CD4-positive, alpha-beta T cell treated with Interferon gamma for 1 hour (primary cell): ENCODE measurements at regions not wholly inside any gene's neighbourhood (a gene's known extent, or its start where the extent isn't known, plus 50 kb on each side); places are given as distances from the start of the nearest gene placed in this dataset.
"Not testable (repeated sequence)": the region's sequence is repeated elsewhere in the genome, so short reads cannot be mapped to it uniquely, and the experiment has no call there.

Experiments
- DNase-seq: peaks from one replicate; pipeline ENCODE4 v3.0.0-alpha.2; 2020

DNA sequence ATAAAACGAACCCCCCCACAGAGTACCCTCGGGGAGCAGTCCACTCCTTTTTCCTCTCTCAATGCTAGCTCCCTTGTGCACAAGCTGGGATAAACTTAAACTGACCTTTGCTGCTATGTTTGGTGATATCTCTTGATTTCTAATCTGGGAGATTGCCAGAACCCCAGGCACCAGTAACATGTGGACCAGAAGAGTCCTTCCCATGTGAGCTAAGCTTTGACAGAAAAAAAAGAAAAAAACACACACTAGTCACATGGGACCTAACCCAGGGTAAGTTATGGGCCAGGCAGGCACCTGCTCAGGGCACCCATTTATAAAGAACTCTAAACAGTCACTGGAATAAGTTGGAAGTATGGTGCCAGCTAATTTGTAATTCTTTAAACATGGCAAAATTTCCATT lies 242.6 kb downstream of the EN1 start:
- DNase-seq = no peak

DNA sequence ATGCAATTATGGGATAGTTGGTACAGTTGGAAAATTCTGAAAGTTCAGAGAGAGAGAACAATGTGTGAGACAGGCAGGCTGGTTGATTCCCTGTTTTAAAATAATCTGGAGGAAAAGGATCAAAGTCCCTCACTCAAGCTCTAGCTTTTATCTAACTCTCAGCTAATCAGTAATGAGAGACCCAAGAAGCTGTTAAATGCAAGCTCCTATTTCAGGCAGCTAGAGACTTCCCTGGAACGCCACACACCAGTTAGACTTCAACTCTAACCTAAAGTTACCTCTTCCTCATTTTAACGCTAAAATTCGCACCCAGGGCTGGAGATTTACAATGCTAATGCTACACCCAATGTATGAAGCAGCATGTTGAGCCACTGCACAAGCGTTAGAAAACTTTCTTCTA lies 243.1 kb downstream of the EN1 start:
- no peak for DNase-seq

DNA sequence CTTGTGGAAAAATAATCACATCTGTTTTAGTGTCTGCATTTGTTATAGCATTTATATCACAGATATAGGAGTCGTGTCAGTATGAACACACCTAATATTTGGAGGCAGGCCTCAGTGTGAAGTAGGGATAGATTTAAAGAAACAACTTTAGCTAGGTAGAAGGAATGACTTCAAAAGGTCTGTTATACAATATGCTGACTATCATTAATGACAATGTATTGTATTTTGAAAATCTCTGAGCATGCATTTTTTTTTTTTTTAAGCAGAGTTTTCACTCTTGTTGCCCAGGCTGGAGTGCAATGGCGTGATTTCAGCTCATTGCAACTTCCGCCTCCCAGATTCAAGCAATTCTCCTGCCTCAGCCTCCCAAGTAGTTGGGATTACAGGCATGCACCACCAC lies 248.3 kb downstream of the EN1 start:
- no peak for DNase-seq

DNA sequence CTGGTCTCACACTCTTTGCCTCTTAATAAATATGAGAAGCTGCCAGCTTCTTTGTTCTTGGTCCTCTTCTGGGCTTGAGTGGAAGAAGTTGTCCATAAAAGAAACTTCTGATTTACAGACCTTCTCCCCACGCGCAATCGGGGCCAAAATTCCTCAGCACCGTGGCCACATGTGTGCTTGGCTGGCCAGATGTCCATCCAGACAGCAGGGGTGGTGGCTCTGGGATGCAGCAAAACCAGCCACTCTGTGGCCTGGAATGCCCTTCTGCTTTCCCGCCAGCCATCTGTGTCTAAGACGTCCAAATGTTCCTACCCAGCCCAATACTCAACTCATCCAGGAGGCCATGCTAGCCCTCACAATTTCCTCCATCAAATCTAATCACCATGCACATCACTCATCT lies 250.8 kb downstream of the EN1 start:
- no peak for DNase-seq

DNA sequence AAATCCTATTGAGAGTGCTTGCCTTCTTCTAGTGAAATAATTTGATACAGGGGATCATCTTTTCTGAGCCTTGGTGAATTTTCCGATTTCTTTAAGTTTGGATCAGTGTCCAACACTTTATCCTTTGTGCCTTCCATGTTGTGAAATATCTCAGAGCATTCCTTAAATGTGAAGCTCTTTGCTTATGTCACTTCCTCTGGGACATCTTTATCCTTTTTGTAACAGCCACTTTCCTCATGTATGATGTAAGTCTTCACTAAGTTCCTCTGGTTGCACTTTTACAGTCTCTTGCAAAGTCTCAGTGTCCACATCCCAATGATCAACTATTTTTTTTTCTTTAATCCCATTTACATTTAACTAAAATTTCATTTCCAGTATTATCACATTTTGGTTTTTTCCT lies 254.2 kb downstream of the EN1 start:
- no peak for DNase-seq

DNA sequence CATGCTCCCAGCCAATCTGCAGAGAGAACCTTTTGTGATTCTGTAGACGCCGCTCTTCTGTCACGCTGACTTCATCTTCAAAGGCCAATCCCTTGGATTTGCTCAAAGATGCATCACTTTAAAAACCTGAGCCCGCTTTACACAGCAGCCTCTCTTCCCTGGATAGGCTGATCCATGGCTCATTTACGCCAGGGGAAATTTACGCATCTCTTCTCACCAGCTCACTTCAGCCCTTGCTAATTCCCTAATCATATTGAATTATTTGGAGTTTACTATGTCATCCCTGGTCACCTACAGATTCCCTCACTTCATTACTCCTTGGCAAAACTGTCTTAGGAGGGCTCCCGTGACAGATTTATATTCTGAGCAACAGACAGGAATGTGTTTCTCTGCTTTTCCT lies 256.2 kb downstream of the EN1 start:
- DNase-seq = no peak

DNA sequence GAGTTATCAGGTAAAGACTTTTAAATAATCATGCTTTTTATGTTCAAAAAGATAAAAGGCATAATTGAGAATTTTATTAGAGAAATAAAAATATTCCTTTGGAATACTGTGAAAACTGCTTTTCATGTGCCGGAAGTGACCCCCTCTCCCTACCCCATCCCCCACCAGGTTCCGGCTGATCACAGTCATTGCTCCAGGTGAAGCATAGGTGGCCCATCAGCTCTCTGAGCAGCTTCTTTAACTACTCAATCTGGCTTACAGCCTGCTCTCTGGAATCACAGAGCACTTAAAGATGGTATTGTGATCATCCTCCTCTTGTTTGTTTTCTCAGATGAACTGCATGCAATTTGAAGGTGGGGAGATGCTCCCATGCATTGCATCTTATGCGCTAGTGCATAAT lies 257.7 kb downstream of the EN1 start:
- no peak for DNase-seq

DNA sequence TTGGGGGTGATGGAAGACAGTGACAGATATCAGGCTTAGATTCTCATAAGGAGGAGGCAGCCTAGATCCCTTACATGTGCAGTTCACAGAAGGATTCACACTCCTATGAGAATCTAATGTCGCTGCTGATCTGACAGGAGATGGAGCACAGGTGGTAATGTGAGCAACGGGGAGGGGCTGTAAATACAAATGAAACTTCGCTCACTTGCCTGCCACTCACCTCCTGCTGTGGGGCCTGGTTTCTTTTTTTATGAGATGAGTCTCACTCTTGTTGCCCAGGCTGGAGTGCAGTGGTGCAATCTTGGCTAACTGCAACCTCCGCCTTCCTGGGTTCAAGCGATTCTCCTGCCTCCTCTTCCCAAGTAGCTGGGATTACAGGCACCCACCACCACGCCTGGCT lies 258.6 kb downstream of the EN1 start:
- DNase-seq = no peak

DNA sequence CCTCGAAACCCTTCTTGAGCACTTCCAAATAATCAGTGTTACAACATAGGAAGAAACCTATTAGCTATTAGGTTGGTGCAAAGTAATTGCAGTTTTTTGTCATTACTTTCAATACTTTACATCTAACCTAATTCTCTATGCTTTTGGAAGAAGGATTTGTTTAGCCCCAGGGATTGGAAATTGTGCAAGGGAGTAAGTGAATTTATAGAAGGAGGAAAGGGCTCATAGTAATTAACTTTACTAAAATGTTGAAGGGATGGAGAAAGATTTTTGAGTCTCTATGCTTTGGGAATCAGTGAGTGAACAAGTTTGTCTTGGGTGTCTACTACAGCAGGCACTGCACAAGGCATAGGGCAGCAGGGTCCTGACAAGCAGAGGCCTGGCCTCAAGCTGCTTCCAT lies 261.1 kb downstream of the EN1 start:
- DNase-seq = no peak

DNA sequence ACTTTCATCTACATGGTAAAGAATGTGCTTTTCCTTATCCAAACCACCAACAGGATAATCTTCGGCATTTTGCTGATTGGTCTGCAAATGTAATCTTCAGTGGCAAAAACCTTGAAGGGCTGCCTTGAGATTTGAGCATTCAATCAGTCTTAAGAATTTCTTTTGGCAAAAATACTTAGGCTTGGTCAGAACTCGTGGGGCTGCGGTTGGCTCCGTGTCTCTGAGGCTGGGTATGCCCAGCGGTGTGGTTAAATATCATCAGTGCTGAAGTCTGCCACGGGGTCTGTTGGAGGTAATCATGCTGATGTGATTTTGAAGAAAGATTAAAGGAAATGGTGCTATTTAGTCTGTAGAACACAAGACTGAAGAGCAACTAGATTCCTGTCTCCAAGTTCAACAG lies 262.6 kb downstream of the EN1 start:
- DNase-seq = no peak

DNA sequence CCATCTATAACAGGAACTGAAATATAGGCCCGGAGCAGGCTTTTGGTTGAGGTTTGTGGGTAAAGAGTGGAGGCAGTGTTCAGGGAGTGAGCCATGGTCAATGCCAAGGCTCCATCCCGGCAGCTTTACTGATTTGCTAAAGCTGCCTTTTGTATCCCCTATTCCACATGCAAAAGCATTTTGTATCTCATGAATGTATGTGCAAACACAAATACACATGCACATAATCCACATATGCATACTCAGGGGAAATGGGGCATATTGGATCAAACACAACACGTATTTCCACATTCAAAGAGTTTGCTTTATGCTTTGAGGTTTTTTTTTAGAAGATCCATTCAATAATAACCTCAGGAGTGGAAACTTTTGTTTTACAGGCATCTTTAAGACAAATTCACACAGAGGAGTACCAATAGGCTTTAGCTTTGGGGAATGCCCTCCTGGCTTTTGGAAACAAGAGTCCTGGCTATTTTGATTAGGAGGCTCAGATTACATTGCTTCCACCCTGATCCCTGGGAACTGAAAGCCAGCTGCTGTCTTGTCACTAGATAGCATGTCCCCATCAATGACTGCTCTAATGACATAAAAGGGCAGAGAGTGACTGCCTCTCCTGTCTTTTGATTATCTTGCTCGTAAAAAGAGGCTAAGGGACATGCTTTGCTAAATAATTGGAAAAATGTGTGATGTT lies 263.2 kb downstream of the EN1 start:
- no peak for DNase-seq

DNA sequence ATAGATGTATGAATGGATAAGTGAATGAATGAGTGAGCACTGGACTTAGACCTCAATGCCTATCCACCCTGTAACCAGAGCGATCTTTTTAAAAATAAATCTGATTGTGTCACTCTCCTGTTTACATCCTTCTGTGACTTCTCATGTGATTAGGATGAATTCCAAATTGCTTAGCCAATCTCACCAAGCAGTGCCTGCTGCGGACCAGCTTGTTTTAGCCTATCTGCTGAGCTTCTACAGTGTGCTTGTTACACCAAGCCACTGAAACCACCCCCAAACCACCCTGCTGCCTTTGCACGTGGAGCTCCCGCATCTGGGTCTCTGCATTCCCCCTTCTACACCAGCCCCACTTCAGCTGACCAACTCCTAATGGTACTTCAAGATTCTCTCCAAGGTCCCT lies 265.4 kb downstream of the EN1 start:
- DNase-seq = no peak

DNA sequence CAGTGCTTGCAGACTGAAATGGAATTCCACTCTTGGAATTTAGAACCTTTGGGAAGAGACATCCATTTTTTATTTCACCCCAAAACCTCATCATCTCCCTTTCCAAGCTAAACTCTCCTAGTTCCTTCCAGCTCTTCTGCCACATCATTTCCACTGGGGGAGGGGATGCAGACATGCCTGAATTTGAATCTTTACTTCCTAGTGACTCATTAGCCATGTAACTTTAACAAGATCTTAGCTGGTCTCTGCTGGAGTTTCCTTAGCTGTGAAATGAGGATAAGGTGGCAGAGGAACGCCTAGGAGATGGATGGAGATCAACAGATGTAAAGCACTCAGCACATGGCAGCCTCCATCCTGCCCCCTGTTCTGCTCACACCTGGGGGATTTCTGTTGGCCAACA lies 266.8 kb downstream of the EN1 start:
- DNase-seq = no peak

DNA sequence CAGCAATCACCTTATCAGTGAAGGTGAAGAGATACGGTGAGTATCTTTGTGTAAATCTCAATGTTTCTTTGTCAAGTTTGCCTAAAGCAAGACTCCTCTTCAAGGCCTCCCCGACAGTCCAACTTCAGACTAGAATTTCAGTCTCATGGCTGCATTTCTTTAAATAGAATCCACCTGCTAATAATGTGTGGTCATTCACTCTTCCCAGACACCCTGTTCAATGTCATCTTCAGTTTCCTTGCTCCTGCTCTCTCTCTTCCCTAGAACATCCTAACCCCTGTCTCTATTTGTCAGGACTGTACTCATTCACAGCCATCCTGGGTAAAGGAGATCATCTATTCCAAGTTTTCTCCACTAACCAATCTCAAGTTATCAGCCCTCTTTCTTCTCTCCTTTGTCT lies 267.3 kb downstream of the EN1 start:
- no peak for DNase-seq

DNA sequence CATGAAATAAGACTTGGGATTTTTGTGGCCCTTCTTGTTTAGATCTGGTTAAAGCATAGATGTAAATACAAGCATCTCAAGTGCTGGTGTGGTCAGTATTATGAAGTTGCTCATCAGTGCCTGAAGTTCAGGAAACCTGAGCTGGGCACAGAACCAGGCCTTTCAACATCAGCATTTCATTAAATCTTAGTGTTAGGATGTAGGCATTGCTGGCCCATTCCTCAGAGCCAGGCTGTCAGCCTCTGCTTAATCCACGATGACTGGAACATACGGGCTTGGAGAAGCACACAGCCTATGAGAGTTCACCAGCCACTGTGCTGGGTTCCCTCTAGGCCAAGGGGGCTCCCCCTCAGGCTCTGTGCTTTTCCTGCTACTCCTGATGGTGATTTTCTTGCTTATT lies 270.2 kb downstream of the EN1 start:
- DNase-seq = no peak

DNA sequence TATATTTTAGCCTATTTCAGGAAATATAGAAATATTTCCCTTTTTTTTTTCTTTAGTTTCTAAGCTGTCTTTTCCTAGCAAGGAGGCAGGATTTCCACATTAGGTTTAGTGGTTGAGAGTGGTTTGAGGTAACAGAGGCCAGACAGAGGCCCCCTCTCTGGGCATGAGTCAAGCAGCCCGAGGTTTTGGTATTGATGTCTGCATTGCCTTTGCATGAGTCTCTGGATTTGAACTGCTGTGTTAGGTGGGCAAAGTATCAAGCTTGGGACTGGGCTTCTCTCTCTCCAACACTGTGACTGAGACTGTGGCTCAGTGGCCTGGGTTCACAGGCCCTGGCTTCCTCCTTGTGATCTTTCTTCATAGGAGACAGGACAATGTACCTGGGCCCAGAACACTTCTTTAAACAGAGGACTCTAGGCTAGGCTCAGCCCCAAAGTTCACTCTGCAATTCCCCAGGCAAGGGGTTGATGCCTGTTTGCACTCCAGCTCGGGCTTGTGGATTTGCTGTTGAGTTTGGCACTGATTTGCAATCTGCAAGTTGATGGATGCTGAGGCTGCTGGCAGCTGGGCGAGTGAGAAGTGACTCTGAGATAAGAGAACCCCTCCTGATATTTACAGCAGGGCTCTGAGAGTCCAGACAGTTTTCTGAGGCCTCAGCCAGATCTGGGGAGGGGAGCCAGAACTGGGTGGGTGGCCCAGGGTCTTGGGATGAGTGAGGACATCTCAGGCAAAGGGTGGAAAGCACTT lies 271.2 kb downstream of the EN1 start:
- no peak for DNase-seq

DNA sequence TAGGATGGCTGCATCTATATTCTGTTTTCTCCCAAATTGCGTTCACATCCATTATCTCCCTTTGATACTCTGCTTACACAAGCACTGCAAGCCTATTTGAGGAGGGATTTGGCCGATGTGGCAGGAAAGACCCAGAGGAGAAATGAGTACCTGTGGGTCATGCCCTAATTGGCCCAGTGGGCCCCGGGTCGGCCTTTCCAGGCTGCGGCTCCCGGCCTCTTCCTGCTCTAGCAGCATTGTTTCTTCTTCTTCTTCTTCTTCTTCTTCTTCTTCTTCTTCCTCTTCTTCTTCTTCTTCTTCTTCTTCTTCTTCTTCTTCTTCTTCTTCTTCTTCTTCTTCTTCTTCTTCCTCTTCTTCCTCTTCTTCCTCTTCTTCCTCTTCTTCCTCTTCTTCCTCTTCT lies 275.1 kb downstream of the EN1 start:
- not testable (repeated sequence) for DNase-seq

DNA sequence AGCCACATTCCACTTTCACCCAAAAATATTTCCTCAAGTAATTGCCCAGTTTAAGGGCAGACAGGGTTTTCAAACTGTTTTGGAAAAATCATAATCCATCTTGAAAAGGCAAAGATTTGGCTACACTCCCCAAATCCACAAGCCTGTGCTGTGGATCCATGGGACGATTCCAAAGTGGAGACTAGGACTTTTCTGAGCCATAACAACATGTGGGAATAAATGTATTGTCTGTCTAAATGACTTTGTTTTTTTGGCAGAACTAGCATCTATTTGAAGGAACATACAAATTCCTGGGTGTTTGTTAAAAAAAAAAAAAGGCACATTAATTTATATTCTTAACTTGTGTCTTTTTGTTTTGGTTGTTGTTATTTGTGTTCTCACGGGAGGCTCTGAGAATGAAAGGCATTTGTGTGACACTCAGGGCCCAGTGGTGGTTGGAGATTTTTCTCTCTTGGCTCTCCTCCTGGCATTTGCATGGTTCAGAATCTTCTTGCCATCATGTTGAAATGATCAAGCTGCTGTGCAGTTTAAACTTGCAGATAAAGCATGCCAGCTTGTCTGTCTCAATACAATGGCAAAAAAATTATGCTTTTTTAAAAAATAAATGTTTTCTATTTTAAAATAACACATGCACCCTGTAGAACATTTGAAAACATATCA lies 277.4 kb downstream of the EN1 start:
- no peak for DNase-seq

DNA sequence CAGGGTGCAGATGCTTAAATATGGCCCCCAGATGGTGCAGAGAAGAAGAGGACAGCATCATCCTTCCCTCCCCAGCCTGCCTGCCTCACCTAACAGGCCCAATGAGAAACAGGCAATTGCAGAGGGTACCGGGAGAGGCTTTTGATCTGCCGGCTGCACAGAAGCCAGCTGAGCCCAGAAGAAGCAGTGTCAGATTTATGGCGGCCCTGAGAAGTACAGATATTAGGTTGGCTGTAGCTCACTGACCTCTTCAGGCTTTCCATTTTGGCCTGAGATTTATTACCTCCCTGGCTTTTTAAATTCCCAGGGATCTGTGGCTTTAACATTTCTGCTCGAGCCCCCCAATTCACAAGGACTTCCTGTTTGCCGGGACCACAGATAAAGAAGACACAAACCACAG lies 278.7 kb downstream of the EN1 start:
- DNase-seq = no peak

DNA sequence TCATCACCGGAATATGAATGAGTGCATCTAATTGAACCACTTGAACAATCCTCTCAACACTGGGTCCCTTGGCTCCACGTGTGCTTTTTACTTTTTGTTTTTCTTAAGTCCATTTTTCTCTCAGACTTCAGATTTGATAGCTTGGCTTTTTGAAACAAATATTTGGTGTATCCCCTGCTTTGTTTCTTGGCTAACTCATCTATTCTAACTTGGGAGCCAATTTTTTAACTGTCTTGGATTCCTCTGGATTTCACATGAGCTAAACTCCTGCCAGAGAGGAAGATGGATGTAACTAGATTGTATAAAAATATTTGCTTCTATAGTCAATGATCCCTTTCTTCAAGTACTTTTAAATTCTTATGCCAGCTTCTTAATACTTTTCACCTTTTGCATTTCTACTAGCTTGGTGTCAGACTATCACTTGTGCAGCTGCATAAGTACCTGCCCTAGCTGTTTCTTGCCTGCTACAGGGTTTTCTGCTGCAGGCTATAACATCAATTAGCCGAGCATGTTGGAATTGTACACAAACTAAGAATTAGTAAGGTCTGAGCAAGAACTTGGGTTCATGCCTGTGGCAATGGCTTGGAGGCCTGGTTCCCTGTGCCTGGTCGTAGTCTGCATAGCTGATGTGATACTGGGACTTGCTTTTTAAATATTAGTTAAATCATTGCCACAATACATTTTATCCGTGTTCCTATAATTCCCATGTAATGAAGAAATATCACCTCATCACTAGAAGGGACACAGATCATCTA lies 281.5 kb downstream of the EN1 start:
- DNase-seq = no peak

DNA sequence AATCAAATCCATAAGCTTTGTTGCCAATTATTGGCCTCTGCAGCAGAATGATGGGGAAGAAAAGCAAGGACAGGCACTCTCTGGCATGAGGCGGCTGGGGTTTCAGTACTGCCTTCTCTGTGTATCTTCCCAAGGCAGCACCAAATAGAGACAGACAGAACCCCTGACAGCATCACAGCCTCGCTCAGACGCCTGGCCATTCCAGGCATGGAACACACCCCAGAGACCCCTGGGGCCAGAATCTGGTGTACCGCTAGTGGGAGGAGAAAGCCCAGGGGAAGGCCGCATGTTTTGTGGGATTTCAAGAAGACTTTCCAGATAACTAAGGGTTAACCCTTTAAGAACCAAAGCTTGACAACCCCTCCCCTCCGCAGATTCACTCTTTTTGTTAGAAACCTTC lies 282.1 kb downstream of the EN1 start:
- DNase-seq = no peak

DNA sequence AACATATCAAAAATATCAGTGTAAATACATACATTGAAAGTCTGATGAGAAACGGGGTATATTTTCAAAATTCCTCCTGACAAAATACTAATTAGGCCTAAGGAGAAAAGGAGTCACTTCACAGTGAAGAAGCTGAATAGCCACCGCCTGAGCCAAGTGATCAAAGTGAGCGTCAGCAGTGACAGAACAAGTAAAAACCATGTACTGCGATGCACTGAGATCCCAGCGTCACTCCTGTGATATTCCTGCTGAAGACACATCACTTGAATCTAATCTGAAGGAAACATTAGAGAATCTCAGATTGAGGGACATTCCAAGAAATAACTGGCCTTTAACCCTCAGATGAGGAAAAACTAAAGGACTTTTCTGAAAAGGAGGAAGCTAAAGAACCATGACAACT lies 285.3 kb downstream of the EN1 start:
- DNase-seq = no peak

DNA sequence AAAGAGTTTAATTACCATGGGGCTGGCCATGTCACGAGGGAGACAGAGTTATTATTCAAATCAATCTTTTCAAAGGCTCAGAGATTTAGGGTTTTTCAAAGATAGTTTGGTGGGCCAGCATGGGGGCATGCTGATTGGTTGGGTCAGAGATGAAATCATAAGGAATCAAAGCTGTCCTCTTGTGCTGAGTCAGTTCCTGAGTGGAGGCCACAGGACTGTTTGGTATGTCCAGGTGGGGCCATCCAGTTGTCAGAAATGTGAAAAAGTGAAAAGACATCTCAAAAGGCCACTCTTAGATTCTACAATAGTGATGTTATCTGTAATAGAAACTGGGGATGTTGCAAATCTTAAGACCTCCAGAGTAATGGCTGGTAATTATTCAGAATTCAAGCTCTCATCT lies 288.6 kb downstream of the EN1 start:
- DNase-seq = no peak

DNA sequence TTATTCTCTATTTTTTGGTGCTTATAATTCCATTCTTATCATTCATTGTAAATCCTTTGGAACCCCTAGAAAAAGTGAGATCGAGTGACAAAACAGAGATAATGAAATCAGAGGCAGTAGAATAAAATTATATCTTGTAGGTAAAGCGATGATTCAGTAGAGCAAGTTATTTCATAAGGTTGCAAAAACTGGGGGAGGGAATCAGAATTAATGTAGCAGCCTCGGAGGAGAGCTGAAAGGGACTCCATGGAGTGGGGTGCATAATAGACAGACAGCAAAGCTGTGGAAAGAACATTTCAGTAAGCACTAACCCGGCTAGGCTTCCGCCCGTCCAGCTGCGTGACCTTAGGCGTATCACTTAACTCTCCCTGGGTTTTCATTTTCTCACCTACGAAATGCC lies 289.7 kb downstream of the EN1 start:
- no peak for DNase-seq
